BE2C (cell line): ENCODE measurements at regions not wholly inside any gene's neighbourhood (a gene's known extent, or its start where the extent isn't known, plus 50 kb on each side); places are given as distances from the start of the nearest gene placed in this dataset.

Experiments
- DNase-seq: peaks from one replicate; pipeline ENCODE4 v3.0.0-alpha.2; 2020
- H3K27me3 ChIP-seq: fragments of 250-450 bp; sonication (Bioruptor Pico); 2 replicates; pipeline ENCODE4 v1.5.1; 2020; ENCODE audit warnings: mild to moderate bottlenecking
- H3K36me3 ChIP-seq: fragments of 250-450 bp; sonication (Bioruptor Pico); 2 replicates; pipeline ENCODE4 v1.5.1; 2020; ENCODE audit warnings: mild to moderate bottlenecking
- H3K4me1 ChIP-seq: fragments of 250-450 bp; sonication (Bioruptor Pico); 2 replicates; pipeline ENCODE4 v1.5.1; 2020
- H3K4me3 ChIP-seq: 2 replicates; pipeline ENCODE4 v1.5.1; 2011; ENCODE audit warnings: low read depth, low read length
- H3K9me3 ChIP-seq: fragments of 250-450 bp; sonication (Bioruptor Pico); 2 replicates; pipeline ENCODE4 v1.5.1; 2020
- CTCF ChIP-seq: IDR thresholded peaks from 2 replicates; pipeline ENCODE4 v1.5.1; 2012; ENCODE audit warnings: mild to moderate bottlenecking, low read depth, low read length

GRCh38 chr18:56121669-56122068, 516.7 kb downstream of the TXNL1 start:
- no peak for TF ChIP-seq CTCF
- Histone ChIP-seq H3K36me3 (no peaks in the 10 kb centered on the region), H3K4me3 (no peak overlapping the region), H3K4me1 (no peaks in the 10 kb centered on the region), H3K9me3 (no peaks in the 10 kb centered on the region), H3K27me3 (no peaks in the 10 kb centered on the region)
- no peak for DNase-seq

- no peaks in the 10 kb centered on the region for H3K36me3 ChIP-seq
- DNase-seq, result no peak
- H3K27me3 ChIP-seq, result no peaks in the 10 kb centered on the region
- TF ChIP-seq CTCF, result no peak
- no peak overlapping the region for H3K4me3 ChIP-seq
- no peaks in the 10 kb centered on the region for H3K4me1 ChIP-seq
- H3K9me3 ChIP-seq, result no peaks in the 10 kb centered on the region
Observed at GRCh38 chr18:56120782-56121181, 517.6 kb downstream of the TXNL1 start.

GRCh38 chr18:56119681-56120080, 518.7 kb downstream of the TXNL1 start:
- no peaks in the 10 kb centered on the region for H3K36me3 ChIP-seq
- no peak for TF ChIP-seq CTCF
- H3K27me3 ChIP-seq, result no peaks in the 10 kb centered on the region
- H3K9me3 ChIP-seq, result no peaks in the 10 kb centered on the region
- H3K4me3 ChIP-seq, result no peak overlapping the region
- no peaks in the 10 kb centered on the region for H3K4me1 ChIP-seq
- no peak for DNase-seq

GRCh38 chr18:56118422-56118821, 520.0 kb downstream of the TXNL1 start:
- Histone ChIP-seq H3K4me1 (no peaks in the 10 kb centered on the region), H3K9me3 (no peaks in the 10 kb centered on the region), H3K27me3 (no peaks in the 10 kb centered on the region), H3K4me3 (no peak overlapping the region), H3K36me3 (no peaks in the 10 kb centered on the region)
- TF ChIP-seq CTCF, result no peak
- no peak for DNase-seq

- DNase-seq, result no peak
- Histone ChIP-seq H3K4me1 (no peaks in the 10 kb centered on the region), H3K9me3 (no peaks in the 10 kb centered on the region), H3K4me3 (no peak overlapping the region), H3K36me3 (no peaks in the 10 kb centered on the region), H3K27me3 (no peaks in the 10 kb centered on the region)
- no peak for TF ChIP-seq CTCF
Observed at GRCh38 chr18:56115071-56116015, 523.0 kb downstream of the TXNL1 start.

GRCh38 chr18:56112984-56113383, 525.0 kb upstream of the TCF4 start:
- H3K9me3 ChIP-seq, result no peaks in the 10 kb centered on the region
- H3K36me3 ChIP-seq, result no peaks in the 10 kb centered on the region
- H3K4me1 ChIP-seq, result peaks cover under 1% of the 10 kb centered on the region; the same call in 1 of the 2 replicates
- H3K4me3 ChIP-seq, result no peak overlapping the region
- DNase-seq, result no peak
- no peak for TF ChIP-seq CTCF
- no peaks in the 10 kb centered on the region for H3K27me3 ChIP-seq
